ENCODE measurements at regions not wholly inside any gene's neighbourhood (a gene's known extent, or its start where the extent isn't known, plus 50 kb on each side); places are given as distances from the start of the nearest gene placed in this dataset.

DNA sequence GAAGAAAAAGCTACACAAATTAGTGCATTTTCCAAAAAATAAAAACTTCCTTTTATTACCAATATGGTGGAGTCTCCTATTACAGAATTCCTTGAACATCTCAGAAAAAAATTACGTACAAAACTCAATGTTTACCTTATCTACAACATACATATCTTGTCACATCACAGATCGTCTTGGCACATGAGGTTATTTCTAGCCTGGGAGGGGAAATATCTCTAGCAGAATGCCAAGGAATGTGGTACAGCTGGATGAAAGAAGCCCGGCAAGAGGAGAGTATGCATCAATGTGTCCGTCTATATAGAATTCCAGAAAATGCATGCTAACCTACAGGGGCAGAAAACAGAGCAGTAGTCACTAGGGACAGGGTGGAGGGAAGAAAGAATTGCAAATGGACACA, 443.8 kb downstream of the ZSWIM6 start:
- Mint-ChIP-seq H3K9me3 (no peaks in the 10 kb centered on the region), H3K4me3 (no peak overlapping the region), H3K27me3 (peaks cover 3% of the 10 kb centered on the region), H3K4me1 (no peaks in the 10 kb centered on the region), H3K27ac (no peak overlapping the region), H3K36me3 (ENCODE audit: low read depth) (no peaks in the 10 kb centered on the region)
- no peak for ATAC-seq
- no peak for DNase-seq

DNA sequence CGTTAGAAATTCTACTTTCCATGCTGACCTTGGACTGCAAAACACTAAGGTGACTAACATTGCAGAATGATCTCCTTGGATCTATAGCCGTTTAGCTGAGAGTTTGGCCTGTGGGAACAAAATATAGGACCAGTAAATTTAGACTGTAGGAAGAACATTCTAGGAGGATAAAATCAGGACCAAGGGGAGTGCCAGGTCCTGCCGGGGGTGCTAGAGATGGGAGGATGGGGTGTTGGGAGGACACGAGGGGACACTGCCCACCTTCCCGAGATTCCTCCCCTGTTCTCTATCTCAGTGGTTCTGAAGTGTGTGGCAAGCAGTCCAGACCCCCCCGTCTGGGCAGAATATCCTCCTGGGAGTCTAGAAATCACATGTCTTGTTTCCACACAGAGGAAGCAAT, 445.2 kb downstream of the ZSWIM6 start:
- no peak overlapping the region for H3K4me3 Mint-ChIP-seq
- no peak overlapping the region for H3K27ac Mint-ChIP-seq
- DNase-seq, result no peak
- no peak for ATAC-seq
- no peaks in the 10 kb centered on the region for H3K4me1 Mint-ChIP-seq
- H3K36me3 Mint-ChIP-seq (ENCODE audit: low read depth), result no peaks in the 10 kb centered on the region
- no peaks in the 10 kb centered on the region for H3K9me3 Mint-ChIP-seq
- peaks cover 1% of the 10 kb centered on the region for H3K27me3 Mint-ChIP-seq

DNA sequence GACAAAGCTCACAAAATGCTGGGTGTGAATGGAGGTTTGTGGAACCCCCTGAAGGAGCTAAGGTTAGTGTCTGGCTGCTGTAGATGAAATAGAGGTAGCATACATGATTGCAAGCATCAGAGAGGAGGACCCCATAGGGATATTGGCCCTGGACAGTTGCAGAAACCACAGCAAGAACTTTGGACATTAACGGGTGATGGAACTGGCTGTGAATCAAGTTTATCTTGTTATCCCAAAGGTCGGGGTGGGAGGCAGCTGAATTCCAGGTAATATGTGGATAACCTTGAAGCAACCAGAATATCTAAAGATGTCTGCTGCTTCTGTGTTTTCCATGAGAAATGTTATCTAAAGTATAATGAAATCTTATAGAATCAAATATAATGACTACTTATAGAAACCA, 447.7 kb downstream of the ZSWIM6 start:
- ATAC-seq, result no peak
- Mint-ChIP-seq H3K9me3 (no peaks in the 10 kb centered on the region), H3K4me1 (no peaks in the 10 kb centered on the region), H3K27me3 (peaks cover 1% of the 10 kb centered on the region), H3K36me3 (ENCODE audit: low read depth) (no peaks in the 10 kb centered on the region), H3K27ac (no peak overlapping the region), H3K4me3 (no peak overlapping the region)
- no peak for DNase-seq

DNA sequence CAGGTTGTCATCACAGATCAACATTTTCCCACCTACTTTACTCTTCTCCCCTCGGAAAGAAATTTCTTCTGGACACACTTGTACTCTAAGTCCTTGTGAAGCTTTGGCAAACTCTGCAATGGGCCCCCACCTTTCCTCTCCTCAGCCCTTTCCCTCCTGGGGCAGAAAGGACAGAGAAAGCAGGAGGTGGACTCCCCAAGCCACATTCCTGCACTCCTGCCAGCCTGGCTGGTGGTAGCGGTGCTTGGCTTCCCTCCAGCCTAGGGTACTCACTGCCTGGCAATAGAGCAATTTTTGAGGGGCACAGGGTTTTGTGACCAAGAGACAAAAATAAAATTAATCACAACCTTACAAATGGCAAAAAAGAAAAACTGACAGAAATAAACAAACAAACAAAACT, 451.4 kb downstream of the ZSWIM6 start:
- H3K4me1 Mint-ChIP-seq, result no peaks in the 10 kb centered on the region
- no peak overlapping the region for H3K27ac Mint-ChIP-seq
- DNase-seq (no peak), ATAC-seq (no peak)
- H3K36me3 Mint-ChIP-seq (ENCODE audit: low read depth), result no peaks in the 10 kb centered on the region
- peaks cover 9% of the 10 kb centered on the region for H3K27me3 Mint-ChIP-seq
- no peaks in the 10 kb centered on the region for H3K9me3 Mint-ChIP-seq
- H3K4me3 Mint-ChIP-seq, result no peak overlapping the region

DNA sequence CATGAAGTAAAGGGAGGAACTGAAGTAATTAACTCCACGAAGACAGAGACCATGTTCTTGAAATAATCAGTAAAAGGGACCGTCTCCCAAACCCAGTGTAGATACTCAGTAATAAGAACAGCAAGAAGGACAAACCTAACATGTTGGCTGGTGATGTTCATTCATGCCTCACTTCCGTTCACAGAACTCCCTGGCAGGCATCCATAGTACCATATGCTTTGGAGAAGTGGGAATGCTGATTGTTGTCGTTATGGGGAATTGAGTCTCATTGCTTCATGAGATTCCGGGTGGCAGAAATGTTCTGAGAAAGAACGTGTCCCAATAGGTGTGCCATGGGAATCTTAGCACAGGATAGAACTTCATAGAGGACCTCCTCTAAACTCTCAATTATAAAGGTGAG, 452.3 kb downstream of the ZSWIM6 start:
- H3K27me3 Mint-ChIP-seq, result peaks cover 9% of the 10 kb centered on the region
- no peaks in the 10 kb centered on the region for H3K9me3 Mint-ChIP-seq
- no peaks in the 10 kb centered on the region for H3K4me1 Mint-ChIP-seq
- DNase-seq (no peak), ATAC-seq (no peak)
- no peak overlapping the region for H3K27ac Mint-ChIP-seq
- no peak overlapping the region for H3K4me3 Mint-ChIP-seq
- H3K36me3 Mint-ChIP-seq (ENCODE audit: low read depth), result no peaks in the 10 kb centered on the region

DNA sequence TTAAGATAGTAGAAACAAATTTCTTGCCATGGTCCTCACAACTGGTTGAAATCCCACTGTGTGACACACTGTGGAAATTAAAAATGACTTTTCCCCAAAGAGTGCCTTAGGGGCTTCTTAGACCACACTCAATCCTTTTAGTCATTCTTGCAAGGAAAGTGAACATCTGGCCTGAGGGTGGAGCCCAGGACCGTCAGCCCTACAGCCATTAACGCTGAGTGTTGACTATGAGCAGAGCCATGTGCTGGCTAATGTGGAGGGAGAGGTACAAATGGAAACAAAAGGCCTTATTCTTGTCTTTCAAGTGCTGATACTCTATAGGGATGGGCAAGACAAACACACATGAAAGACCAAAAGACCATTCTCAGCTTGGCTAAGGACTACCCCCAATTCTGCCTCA, 456.5 kb downstream of the ZSWIM6 start:
- no peaks in the 10 kb centered on the region for H3K36me3 Mint-ChIP-seq (ENCODE audit: low read depth)
- H3K4me1 Mint-ChIP-seq, result no peaks in the 10 kb centered on the region
- no peak overlapping the region for H3K27ac Mint-ChIP-seq
- H3K9me3 Mint-ChIP-seq, result no peaks in the 10 kb centered on the region
- peaks cover 9% of the 10 kb centered on the region for H3K27me3 Mint-ChIP-seq
- DNase-seq (no peak), ATAC-seq (no peak)
- no peak overlapping the region for H3K4me3 Mint-ChIP-seq

DNA sequence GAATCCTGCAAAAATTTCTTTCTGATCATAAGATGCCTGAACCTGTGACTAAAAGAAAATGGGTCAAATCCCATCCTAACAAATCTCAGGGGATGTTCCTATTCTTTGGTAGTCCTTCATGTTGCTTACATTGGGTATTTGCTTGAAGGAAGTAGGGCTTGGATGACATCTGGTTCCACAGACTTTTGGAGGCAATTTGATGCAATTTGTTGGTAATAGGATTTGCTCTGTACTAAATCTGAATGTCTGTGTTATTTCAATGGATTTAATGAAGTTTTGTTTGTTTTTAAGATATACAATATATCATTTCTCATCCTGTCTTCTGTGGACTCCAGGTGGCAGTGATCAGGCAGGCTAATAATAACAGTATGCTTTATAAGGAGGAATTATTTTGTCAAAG, 457.9 kb downstream of the ZSWIM6 start:
- no peaks in the 10 kb centered on the region for H3K9me3 Mint-ChIP-seq
- DNase-seq (no peak), ATAC-seq (no peak)
- H3K27ac Mint-ChIP-seq, result no peak overlapping the region
- H3K36me3 Mint-ChIP-seq (ENCODE audit: low read depth), result no peaks in the 10 kb centered on the region
- peaks cover 9% of the 10 kb centered on the region for H3K27me3 Mint-ChIP-seq
- H3K4me1 Mint-ChIP-seq, result no peaks in the 10 kb centered on the region
- no peak overlapping the region for H3K4me3 Mint-ChIP-seq

DNA sequence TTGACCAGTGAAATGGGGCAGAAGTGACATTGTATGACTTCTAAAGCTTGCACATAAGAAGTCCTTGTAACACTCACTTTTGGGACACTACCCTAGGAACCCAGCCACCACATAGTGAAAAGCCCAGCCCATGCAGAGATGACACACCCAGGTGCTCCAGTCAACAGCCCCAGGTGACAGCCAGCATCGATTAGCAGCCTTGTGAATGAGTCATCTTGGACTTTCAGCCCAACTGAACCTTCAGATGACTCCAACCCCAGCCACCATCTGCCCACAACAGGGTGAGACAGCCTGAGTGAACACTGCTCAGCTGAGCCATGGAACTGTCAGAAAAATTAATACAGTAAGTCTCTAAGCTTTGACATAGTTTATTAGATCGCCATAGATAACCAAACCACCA, 458.6 kb downstream of the ZSWIM6 start:
- Mint-ChIP-seq H3K27ac (no peak overlapping the region), H3K4me3 (no peak overlapping the region), H3K4me1 (no peaks in the 10 kb centered on the region), H3K36me3 (ENCODE audit: low read depth) (no peaks in the 10 kb centered on the region), H3K27me3 (peaks cover 6% of the 10 kb centered on the region), H3K9me3 (no peaks in the 10 kb centered on the region)
- no peak for DNase-seq
- no peak for ATAC-seq

DNA sequence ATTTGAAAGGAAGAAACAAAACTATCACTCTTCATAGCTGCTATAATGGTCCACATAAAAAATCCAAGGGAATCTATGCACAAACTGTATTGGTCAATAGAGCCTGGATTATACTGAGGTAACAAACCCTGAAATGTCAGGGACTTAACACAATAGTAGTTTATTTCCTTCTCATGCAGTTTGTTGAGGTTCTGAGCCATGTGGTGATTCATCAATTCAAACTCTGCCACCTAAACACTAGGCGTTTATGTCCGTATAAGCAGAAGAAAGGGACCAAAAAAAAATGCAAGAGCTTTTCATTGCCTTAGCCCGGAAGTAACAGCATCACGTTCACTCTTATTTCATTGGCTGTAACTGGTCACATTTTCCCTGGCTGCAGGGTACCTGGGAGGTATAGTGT, 464.7 kb downstream of the ZSWIM6 start:
- H3K27ac Mint-ChIP-seq, result no peak overlapping the region
- H3K4me1 Mint-ChIP-seq, result no peaks in the 10 kb centered on the region
- no peak for ATAC-seq
- DNase-seq, result no peak
- no peaks in the 10 kb centered on the region for H3K36me3 Mint-ChIP-seq (ENCODE audit: low read depth)
- no peak overlapping the region for H3K4me3 Mint-ChIP-seq
- H3K9me3 Mint-ChIP-seq, result no peaks in the 10 kb centered on the region
- no peaks in the 10 kb centered on the region for H3K27me3 Mint-ChIP-seq

DNA sequence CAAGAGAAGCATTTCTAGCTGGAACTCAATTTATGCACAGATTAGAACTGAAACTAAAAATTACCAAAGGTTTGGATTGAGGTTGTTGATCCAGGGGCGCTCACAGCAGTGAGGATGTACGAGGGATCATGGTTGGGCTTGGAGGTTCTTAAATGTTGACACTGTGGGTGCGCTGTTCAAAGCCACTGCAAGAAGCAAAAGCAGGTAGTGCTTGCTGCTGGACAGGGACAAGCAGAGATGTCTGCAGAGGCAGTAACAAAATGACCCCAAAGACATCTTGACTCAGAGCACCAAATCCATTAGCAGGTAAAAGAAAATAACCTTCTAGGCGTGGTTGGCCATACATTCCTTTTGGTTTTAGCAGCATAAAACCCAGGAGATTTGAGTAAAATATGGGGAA, 468.4 kb downstream of the ZSWIM6 start:
- H3K4me3 Mint-ChIP-seq, result no peak overlapping the region
- no peaks in the 10 kb centered on the region for H3K4me1 Mint-ChIP-seq
- no peaks in the 10 kb centered on the region for H3K27me3 Mint-ChIP-seq
- H3K9me3 Mint-ChIP-seq, result no peaks in the 10 kb centered on the region
- DNase-seq, result no peak
- no peaks in the 10 kb centered on the region for H3K36me3 Mint-ChIP-seq (ENCODE audit: low read depth)
- ATAC-seq, result no peak
- no peak overlapping the region for H3K27ac Mint-ChIP-seq

DNA sequence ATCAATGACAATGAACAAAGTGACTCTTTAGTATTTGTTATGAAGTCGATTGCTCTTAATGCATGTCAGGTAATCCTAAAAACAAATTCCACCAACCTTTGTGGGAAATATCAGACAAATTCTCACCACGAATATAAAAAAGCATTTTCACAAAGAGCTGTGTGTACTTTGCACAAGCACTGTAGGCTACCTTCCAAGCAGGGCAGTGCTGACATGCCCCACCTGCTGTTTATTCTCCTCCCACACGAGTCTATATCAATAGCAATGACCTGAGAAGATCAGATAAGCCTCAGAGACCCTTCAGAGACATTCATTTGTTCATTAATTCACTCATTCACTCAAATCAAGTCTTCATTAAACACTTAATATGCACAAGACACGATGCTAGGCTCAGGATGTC, 469.1 kb downstream of the ZSWIM6 start:
- Mint-ChIP-seq H3K9me3 (no peaks in the 10 kb centered on the region), H3K4me1 (no peaks in the 10 kb centered on the region), H3K4me3 (no peak overlapping the region), H3K27me3 (no peaks in the 10 kb centered on the region), H3K36me3 (ENCODE audit: low read depth) (no peaks in the 10 kb centered on the region), H3K27ac (no peak overlapping the region)
- ATAC-seq, result no peak
- DNase-seq, result no peak

DNA sequence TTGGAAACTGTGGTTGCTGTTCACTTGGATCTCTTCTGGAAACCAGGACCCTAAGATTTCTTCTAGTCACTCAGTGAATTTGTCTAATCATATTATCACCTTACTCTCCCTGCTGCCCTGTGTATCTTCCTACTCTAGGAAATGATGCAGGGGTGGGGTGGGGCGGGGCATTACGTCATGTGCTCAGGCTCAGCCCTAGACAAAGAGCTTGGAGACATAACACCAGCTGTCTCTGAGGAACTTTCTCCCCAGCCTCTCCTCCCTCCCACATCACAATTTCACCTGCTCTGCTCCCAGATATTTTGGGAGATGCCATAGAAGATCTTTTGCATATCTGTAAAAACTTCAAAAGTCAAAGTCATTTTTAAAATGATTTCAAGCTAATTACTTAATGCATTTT, 470.4 kb downstream of the ZSWIM6 start:
- Mint-ChIP-seq H3K27me3 (no peaks in the 10 kb centered on the region), H3K4me1 (no peaks in the 10 kb centered on the region), H3K4me3 (no peak overlapping the region), H3K9me3 (no peaks in the 10 kb centered on the region), H3K27ac (no peak overlapping the region), H3K36me3 (ENCODE audit: low read depth) (no peaks in the 10 kb centered on the region)
- DNase-seq (no peak), ATAC-seq (no peak)

DNA sequence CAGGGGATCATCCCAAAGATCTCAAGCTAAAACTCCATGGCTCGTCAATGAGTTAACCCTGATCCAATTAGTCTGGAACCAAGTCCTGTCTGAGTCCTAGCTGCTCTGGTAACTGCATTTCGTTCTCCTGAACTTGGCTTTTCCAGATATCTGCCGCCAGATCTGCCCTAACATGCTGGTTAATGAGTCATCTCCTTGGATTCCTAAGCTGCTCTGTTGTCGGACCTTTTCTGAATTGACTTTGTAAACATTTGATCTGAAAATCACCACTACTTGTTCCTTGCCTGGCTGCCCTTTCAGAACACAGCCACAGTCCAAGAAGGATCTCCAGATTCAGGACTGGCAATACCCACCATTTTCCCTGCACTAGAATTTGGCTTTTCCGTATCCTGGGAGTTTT, 473.0 kb downstream of the ZSWIM6 start:
- ATAC-seq (no peak), DNase-seq (no peak)
- Mint-ChIP-seq H3K4me1 (no peaks in the 10 kb centered on the region), H3K27me3 (no peaks in the 10 kb centered on the region), H3K9me3 (no peaks in the 10 kb centered on the region), H3K36me3 (ENCODE audit: low read depth) (no peaks in the 10 kb centered on the region), H3K4me3 (no peak overlapping the region), H3K27ac (no peak overlapping the region)

DNA sequence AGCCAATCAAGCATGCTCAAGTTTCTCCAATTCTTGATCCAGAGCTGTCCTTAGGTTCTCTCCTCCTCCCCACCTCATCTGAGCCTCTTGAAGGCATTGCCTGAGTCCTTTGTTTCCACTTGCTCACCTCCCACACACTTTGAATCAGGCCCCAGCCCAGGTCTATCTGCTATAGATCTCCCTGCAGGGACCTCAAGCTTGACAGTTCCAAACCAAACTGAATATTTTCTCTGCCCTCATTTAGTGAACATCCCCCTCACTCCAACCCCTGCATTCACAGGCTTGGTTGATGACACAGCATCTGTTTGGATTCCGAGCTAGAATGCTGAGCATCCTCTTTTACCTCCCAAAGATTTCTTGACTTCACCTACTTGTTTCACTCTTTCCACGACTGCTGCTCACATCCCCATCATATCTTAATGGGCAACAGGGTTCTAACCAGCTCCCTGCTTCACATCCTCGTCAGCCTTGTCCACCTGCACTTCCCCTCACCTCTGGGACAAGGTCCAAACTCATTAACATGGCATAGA, 474.5 kb downstream of the ZSWIM6 start:
- ATAC-seq (no peak), DNase-seq (no peak)
- peaks cover 2% of the 10 kb centered on the region for H3K27me3 Mint-ChIP-seq
- H3K9me3 Mint-ChIP-seq, result no peaks in the 10 kb centered on the region
- H3K36me3 Mint-ChIP-seq (ENCODE audit: low read depth), result no peaks in the 10 kb centered on the region
- H3K4me3 Mint-ChIP-seq, result no peak overlapping the region
- H3K27ac Mint-ChIP-seq, result no peak overlapping the region
- no peaks in the 10 kb centered on the region for H3K4me1 Mint-ChIP-seq

DNA sequence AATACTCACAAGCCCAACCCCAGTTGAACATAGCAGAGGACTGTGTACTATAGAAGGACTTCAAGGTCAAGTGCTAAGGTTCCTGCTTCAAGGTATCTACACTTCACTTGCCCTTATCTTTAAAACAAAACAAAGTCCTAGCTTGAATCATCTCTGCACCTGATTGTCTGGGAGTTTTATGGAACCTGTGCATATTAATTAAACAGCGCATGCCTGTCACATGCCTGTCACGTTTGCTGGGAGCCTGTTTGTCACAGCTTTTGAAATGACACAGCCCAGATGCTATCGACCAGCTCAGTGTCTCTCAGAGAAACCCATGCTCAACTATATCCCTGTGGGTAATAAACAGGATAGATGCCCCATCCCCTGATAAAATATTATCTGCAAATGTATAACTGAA, 476.0 kb downstream of the ZSWIM6 start:
- DNase-seq (no peak), ATAC-seq (no peak)
- Mint-ChIP-seq H3K27me3 (peaks cover 6% of the 10 kb centered on the region), H3K27ac (no peak overlapping the region), H3K4me3 (no peak overlapping the region), H3K9me3 (no peaks in the 10 kb centered on the region), H3K36me3 (ENCODE audit: low read depth) (no peaks in the 10 kb centered on the region), H3K4me1 (no peaks in the 10 kb centered on the region)

DNA sequence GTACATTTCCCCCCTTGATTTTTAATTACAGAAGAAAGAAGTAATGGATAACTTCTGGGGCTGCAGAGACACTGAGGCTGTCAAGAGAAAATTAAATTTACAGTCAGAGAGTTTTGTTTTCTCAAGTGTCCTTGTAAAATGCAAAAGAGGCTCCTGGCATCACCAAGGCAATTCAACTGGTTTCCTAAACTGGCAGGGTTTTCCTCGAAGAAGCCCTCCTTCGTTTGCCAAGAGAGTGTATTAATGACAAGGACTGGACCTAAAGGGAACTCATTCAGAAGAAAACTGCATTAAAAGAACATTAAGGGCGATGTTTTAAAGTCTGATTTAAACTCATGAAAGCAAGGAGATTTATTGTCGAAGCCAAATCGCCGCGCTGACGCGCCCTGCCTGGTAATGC, 476.9 kb downstream of the ZSWIM6 start:
- H3K27ac Mint-ChIP-seq, result no peak overlapping the region
- H3K4me1 Mint-ChIP-seq, result no peaks in the 10 kb centered on the region
- H3K36me3 Mint-ChIP-seq (ENCODE audit: low read depth), result no peaks in the 10 kb centered on the region
- peaks cover 6% of the 10 kb centered on the region for H3K27me3 Mint-ChIP-seq
- no peak overlapping the region for H3K4me3 Mint-ChIP-seq
- ATAC-seq (no peak), DNase-seq (no peak)
- no peaks in the 10 kb centered on the region for H3K9me3 Mint-ChIP-seq
